HG02973 (cell line): ENCODE measurements at regions not wholly inside any gene's neighbourhood (a gene's known extent, or its start where the extent isn't known, plus 50 kb on each side); places are given as distances from the start of the nearest gene placed in this dataset.

Experiments used
- ATAC-seq: cut with Tn5 transposase; IDR thresholded peaks from one replicate; pipeline ENCODE4 v1.9.1; 2021; ENCODE audit warnings: moderate library complexity; ENCODE audit not compliant: unreplicated experiment

GRCh38 chr13:69579351-69579750 lies 528.3 kb upstream of the ATXN8OS start:
- no peak for ATAC-seq

DNA sequence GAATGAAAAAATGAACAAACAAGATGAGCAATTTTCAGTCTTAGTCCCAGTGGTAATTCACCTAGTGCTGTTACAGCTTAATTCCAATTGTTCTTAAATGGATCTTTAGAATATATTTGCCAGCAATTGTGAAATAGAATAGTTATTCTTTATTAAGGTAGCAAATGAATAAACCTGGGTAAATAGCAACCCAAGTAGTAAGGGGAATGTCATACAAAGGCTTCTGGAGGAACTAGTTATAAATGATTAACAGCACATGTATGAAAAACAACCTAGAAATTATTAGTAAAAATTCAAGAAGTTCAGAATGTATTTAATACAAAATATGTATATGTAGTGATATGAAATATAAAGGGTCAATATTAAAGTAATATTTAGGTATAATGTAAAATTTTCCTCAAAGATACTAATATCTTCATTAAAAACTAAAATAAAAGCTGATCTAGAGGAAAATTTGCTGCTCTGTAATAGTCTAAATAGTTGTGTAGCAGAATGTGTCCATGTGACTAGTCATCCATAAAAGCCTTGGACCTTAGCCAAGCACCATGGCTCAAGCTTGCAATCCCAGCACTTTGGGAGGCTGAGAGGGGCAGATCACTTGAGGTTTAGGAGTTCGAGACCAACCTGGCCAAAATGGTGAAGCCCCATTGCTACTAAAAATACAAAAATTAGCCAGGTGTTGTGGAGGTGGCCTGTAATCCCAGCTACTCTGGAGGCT lies 535.9 kb upstream of the ATXN8OS start:
- no peak for ATAC-seq

GRCh38 chr13:69567514-69567913 lies 540.1 kb upstream of the ATXN8OS start:
- no peak for ATAC-seq

DNA sequence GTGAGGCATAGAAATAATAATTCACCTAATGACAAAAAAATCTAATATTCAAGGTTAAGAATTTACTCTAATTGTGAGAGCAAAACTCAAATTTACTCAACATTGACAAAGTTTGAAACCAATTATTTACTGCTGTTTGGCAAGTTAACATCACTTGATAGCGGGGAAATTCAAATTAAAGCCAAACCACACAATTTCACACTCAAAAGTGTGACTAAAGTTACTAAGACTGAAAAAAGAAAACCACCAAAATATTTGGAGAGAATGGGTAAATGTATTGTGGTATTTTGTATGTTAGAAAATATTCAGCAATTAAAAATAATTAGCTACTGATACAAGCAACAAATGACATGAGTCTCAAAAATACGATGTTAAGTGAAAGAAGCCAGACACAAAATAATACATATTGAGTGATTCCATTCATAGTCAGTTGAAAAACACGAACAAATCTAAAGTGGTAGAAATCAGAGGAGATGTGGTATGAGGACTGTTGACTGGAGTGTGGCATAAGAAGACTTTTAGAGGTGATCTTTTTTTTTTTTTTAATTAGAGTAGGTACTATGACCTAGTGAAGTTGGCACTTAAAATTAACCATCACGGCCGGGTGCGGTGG lies 541.4 kb upstream of the ATXN8OS start:
- ATAC-seq, result no peak

- ATAC-seq, result peak; percentile 84
These were observed 542.3 kb upstream of the ATXN8OS start for GRCh38 chr13:69565334-69565733.

GRCh38 chr13:69556540-69557196 lies 551.0 kb upstream of the ATXN8OS start:
- ATAC-seq, result no peak

DNA sequence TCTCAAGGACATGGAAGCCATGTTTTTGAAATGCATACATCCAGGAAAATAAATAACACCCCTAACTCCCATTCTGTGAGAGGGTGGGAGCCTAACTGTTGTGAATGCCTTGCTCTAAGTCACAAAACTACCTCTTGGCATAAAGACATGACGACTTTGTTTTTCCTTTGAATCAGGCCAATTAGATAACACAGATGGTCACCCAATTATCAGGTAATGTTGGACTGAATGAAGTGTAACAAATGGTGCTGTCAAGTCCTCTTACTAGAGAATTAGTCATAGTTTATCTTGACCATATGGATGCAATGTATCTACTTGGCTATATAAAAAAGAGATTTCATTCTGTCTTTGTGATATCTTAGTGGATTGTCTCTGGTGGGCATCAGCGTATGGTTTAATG lies 553.6 kb upstream of the ATXN8OS start:
- ATAC-seq, result no peak

DNA sequence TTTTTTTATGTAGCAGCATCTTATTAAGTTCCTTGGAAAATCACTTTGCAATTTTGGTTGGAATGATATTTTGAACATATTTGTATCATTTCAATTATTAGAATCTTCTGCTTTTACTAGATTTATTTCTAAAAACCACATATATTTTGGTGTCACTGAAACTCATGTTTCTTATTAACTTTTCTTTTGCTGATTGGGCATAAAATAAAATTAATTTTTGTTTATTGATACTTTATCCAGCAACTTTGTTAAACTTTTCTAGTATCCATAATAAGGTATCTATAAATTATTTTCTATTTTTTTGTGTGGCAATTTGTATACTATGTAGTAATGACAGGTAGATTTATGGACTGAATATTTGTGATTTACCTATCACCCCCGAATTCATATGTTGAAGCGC lies 556.4 kb upstream of the ATXN8OS start:
- no peak for ATAC-seq

GRCh38 chr13:69547780-69548179 lies 559.8 kb upstream of the ATXN8OS start:
- ATAC-seq, result no peak

GRCh38 chr13:69545551-69545950 lies 562.1 kb upstream of the ATXN8OS start:
- no peak for ATAC-seq

- ATAC-seq, result no peak
These were observed 583.0 kb upstream of the ATXN8OS start for GRCh38 chr13:69524459-69525150.

DNA sequence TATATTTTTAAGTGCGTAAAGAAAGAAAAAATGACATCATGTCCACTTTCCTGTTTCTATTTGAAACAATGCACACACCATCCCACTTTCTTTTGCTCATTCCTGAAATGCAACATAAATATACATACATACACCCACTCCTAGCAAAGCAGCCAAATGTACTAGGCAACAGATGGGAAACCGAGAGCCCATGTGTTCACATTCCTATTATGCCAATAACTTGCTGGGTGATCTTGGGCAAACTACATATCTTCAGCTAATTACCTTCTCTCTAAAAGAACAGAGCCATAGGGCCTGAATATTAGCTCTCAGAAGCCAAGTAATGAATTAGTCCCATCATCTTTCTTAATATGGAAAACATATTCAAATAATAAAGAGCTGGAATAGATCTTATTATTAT lies 610.6 kb upstream of the ATXN8OS start:
- ATAC-seq, result no peak

- no peak for ATAC-seq
These were observed 612.5 kb upstream of the ATXN8OS start for GRCh38 chr13:69495096-69495495.

- ATAC-seq, result no peak
These were observed 620.0 kb upstream of the ATXN8OS start for GRCh38 chr13:69487576-69487975.

- no peak for ATAC-seq
These were observed 621.5 kb upstream of the ATXN8OS start for GRCh38 chr13:69485991-69486592.

DNA sequence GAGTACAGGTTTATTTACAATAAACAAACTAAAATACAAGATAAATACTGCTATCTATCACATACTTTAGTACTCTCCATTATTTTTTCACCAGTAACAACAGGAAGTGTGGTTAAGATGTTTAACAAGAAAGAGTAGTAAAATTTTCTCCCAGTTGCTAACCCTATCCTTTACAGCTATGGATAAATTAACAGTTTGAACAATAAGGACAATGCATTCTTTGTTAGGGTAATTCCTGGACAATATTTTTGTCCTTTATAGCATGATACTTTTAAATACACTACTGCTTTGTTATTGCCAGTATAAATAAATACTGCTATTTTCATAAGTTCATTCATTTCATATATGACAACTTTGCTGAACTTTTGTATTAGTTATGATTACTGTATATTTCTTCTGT lies 630.2 kb upstream of the ATXN8OS start:
- ATAC-seq, result no peak

GRCh38 chr13:69474011-69474685 lies 633.5 kb upstream of the ATXN8OS start:
- ATAC-seq, result no peak

DNA sequence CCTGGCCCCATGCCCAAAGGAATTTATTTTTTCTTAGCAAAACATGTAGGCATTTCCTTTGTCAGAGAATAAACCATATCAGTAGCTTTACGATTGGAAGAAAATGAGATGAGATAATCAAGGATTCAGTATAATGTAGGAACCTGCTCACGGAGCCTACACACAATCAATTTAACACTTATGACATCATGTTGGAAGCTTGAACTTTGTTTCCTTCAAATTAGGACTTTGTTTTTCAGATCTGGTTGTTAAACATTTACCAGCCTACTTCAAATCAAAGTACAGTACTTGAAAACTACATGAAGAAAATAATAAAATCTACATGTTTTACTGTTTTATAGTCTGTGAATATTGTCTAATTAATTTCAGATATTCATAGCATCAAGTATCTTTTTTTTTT lies 639.0 kb upstream of the ATXN8OS start:
- ATAC-seq, result no peak

GRCh38 chr13:69461397-69461796 lies 646.2 kb upstream of the ATXN8OS start:
- ATAC-seq, result no peak

- no peak for ATAC-seq
These were observed 648.3 kb upstream of the ATXN8OS start for GRCh38 chr13:69459346-69459745.

DNA sequence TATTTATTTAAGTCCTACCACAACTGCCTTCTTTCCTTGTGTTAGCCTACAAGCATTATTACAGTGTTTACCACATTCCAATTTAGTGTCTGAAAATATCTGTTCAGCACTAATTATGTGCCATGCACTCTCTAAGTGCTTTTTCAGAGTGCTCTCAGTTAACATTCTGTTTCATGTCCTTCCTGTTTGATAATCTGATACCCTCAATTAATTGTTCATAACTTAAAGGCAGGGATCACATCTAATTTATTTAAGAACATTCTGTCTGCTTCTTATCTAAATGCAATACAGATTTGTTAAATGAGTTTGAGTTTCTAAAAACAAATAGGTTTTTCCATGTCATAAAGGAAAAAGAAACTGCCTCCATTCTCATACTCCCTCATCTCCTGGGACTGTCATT lies 649.6 kb upstream of the ATXN8OS start:
- ATAC-seq, result no peak
